K562 (cell line): ENCODE measurements at regions not wholly inside any gene's neighbourhood (a gene's known extent, or its start where the extent isn't known, plus 50 kb on each side); places are given as distances from the start of the nearest gene placed in this dataset.

ENCODE experiments used
- ATAC-seq: fragments of 200-7000 bp; cut with Tn5 transposase; 3 replicates; pipeline ENCODE4 v1.9.1; 2020; ENCODE audit warnings: moderate library complexity
- BruUV-seq: library from RNA; stranded (reverse); fragments of 400-500 nt; replicated peaks from 2 replicates; lab custom pipeline; 2021; lab: Mats Ljungman, UMichigan
- CTCF ChIA-PET: fragments of 300-600 bp; formaldehyde crosslinking; extraction: SDS; loops from one replicate; lab custom pipeline; 2021; ENCODE audit warnings: low intra/inter-chr PET ratio; lab: Yijun Ruan, JAX
- POLR2A ChIA-PET: fragments of 300-600, 350-650 bp; sonication (Branson Sonifier 250); formaldehyde crosslinking; extraction: SDS; loops from one replicate; lab custom pipeline; 2021; ENCODE audit warnings: antibody characterized with exemption, inconsistent platforms; lab: Yijun Ruan, JAX
- DNase-seq, 4 experiments: peaks; one replicate each; pipeline versions ENCODE4 v3.0.0 to v3.0.0-alpha.2; 2011 to 2018; ENCODE audit warnings: low spot score in 3 of 4, mixed read lengths in 3 of 4; ENCODE audit errors: extremely low read depth in 1 of 4
- FAIRE-seq: peaks from 2 replicates; lab custom pipeline; 2011; peaks lifted over from hg19 to GRCh38; lab: Jason Lieb, UNC
- H2AFZ ChIP-seq: 2 replicates; pipeline ENCODE4 v1.6.0; 2011; ENCODE audit warnings: low read depth, low read length, control low read depth, inconsistent platforms
- H3K27ac ChIP-seq: fragments of 200-600 bp; 3 replicates; pipeline ENCODE4 v1.8.0; 2011; ENCODE audit warnings: low read depth, mild to moderate bottlenecking, control low read depth, inconsistent platforms, low read length, moderate library complexity, mixed read lengths; ENCODE audit errors: extremely low read depth
- H3K27me3 ChIP-seq, 2 experiments: fragments of 300-600 bp in 1 of 2; 2 replicates in 1 of 2; 3 replicates in 1 of 2; pipeline versions ENCODE4 v1.6.0 to v1.8.0; 2011; ENCODE audit warnings: inconsistent platforms in 2 of 2, low read length in 2 of 2, mild to moderate bottlenecking in 1 of 2, mixed read lengths in 1 of 2, moderate library complexity in 1 of 2; ENCODE audit not compliant: control insufficient read depth in 2 of 2, insufficient read depth in 2 of 2
- H3K36me3 ChIP-seq: fragments of 300-600 bp; 3 replicates; pipeline ENCODE4 v1.8.0; 2011; ENCODE audit warnings: mild to moderate bottlenecking, low read length, inconsistent platforms; ENCODE audit not compliant: control insufficient read depth, insufficient read depth
- H3K4me1 ChIP-seq, 2 experiments: fragments of 200-600 bp in 1 of 2; replicated peaks in 1 of 2; 2 replicates in 1 of 2; 3 replicates in 1 of 2; pipeline versions ENCODE4 v1.5.1 to v1.8.0; 2011; ENCODE audit warnings: inconsistent platforms in 2 of 2, low read length in 2 of 2, mild to moderate bottlenecking in 1 of 2, mixed read lengths in 1 of 2, moderate library complexity in 1 of 2; ENCODE audit not compliant: control insufficient read depth in 2 of 2, insufficient read depth in 2 of 2
- H3K4me2 ChIP-seq: 2 replicates; pipeline ENCODE4 v1.6.1; 2011; ENCODE audit warnings: low read length, control low read depth, inconsistent platforms, mixed read lengths; ENCODE audit not compliant: insufficient read depth
- H3K4me3 ChIP-seq: fragments of 200-600 bp; sonication (generic), shearing (Covaris generic); 2 replicates; pipeline ENCODE4 v1.5.1; 2016; ENCODE audit warnings: control low read depth, inconsistent platforms
- H3K79me2 ChIP-seq: fragments of 200-600 bp; 3 replicates; pipeline ENCODE4 v1.8.0; 2011; ENCODE audit warnings: low read length, inconsistent platforms; ENCODE audit not compliant: control insufficient read depth, insufficient read depth
- H3K9ac ChIP-seq, 2 experiments: 2 replicates each; pipeline versions ENCODE4 v1.6.0 to v1.6.1; 2011; ENCODE audit warnings: low read depth in 2 of 2, low read length in 2 of 2, control low read depth in 1 of 2, inconsistent platforms in 1 of 2, mild to moderate bottlenecking in 1 of 2, mixed read lengths in 1 of 2; ENCODE audit not compliant: insufficient read depth in 1 of 2
- H3K9me1 ChIP-seq: one replicate; pipeline ENCODE4 v1.6.0; 2011; ENCODE audit warnings: inconsistent platforms, mild to moderate bottlenecking, low read length, moderate library complexity; ENCODE audit not compliant: control insufficient read depth, insufficient read depth
- H3K9me3 ChIP-seq: replicated peaks from 2 replicates; pipeline ENCODE4 v1.5.1; 2011; ENCODE audit warnings: low read depth, low read length, inconsistent platforms; ENCODE audit not compliant: control insufficient read depth, insufficient read depth
- H4K20me1 ChIP-seq: replicated peaks from 2 replicates; pipeline ENCODE4 v1.6.1; 2011; ENCODE audit warnings: low read length, inconsistent platforms, mixed read lengths; ENCODE audit not compliant: control insufficient read depth, insufficient read depth
- TCF3 ChIP-seq: sonication (generic); formaldehyde crosslinking; IDR thresholded peaks from 2 replicates; pipeline ENCODE4 v1.4.0; 2020; ENCODE audit warnings: mild to moderate bottlenecking, missing genetic modification reagents
- ZNF239 ChIP-seq: fragments of 250-450 bp; sonication (Bioruptor Pico); IDR thresholded peaks from 2 replicates; pipeline ENCODE4 v1.4.0; 2020; ENCODE audit warnings: mild to moderate bottlenecking
- ZNF696 ChIP-seq: fragments of 250-450 bp; sonication (Bioruptor Pico); conservative IDR thresholded peaks from 2 replicates; pipeline ENCODE4 v1.4.0; 2020; ENCODE audit warnings: mild to moderate bottlenecking, moderate library complexity
- WGBS: fragments of 100-300 bp; shearing (Covaris generic); methylation state at CpG from one replicate; pipeline ENCODE4 v1.1.6; 2016; ENCODE audit warnings: low coverage, mixed read lengths; ENCODE audit not compliant: insufficient coverage; ENCODE audit errors: missing lambda C conversion rate; 5-methylcytosine and 5-hydroxymethylcytosine counted together
- in situ Hi-C: fragments of 300-500 bp; cut with MboI; formaldehyde crosslinking; loops from 4 replicates; pipeline ENCODE4 v1.15.0; 2018; ENCODE audit warnings: inconsistent platforms, mixed read lengths
- intact Hi-C: fragments of 100-400 bp; cut with micrococcal nuclease; formaldehyde crosslinking; loops from 2 replicates; pipeline ENCODE4 v1.14.2; 2022
- TF ChIP-seq, protein P1 (sequence below): fragments of 250-450 bp; sonication (Bioruptor Pico); IDR thresholded peaks from 2 replicates; pipeline ENCODE4 v1.9.0; 2021; ENCODE audit warnings: mild to moderate bottlenecking, inconsistent platforms

DNA sequence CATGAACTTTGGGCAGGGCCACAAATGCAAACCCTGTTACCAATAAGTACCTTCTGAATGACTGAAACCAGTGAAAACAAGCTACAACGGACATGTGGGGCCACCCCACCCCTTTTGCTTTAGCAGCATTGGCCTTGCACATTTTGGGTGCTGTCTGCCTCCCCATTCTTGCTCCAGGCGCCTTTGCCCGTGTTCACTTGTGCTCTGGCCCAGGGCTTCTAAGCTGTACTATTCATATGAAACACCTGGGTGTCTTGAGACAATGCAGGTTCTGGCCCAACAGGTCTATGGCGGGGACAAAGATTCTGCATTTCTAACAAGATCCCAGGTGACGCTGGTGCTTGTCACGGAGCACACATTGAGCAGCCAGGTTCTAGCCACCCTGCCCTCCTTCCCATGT is 96.5 kb upstream of the SDK1 start:
- WGBS, result 2% methylated on average over 6 of the region's 6 CpGs
- ATAC-seq, result no peak
- H3K9ac ChIP-seq, result no peak overlapping the region
- H3K4me2 ChIP-seq, result no peak overlapping the region
- no peak overlapping the region for H3K27ac ChIP-seq
- FAIRE-seq, result no peak
- POLR2A ChIA-PET, result no interaction called here
- CTCF ChIA-PET, result no interaction called here
- H3K9me1 ChIP-seq, result no peaks in the 10 kb centered on the region
- no peak for DNase-seq
- no peaks in the 10 kb centered on the region for H3K4me1 ChIP-seq
- no peak overlapping the region for H2AFZ ChIP-seq
- H4K20me1 ChIP-seq, result no peaks in the 10 kb centered on the region
- intact Hi-C loops (no loop called here), in situ Hi-C loops (no loop called here)
- H3K36me3 ChIP-seq, result no peaks in the 10 kb centered on the region
- no peak overlapping the region for H3K4me3 ChIP-seq
- H3K79me2 ChIP-seq, result no peaks in the 10 kb centered on the region
- TF ChIP-seq, protein P1, sequence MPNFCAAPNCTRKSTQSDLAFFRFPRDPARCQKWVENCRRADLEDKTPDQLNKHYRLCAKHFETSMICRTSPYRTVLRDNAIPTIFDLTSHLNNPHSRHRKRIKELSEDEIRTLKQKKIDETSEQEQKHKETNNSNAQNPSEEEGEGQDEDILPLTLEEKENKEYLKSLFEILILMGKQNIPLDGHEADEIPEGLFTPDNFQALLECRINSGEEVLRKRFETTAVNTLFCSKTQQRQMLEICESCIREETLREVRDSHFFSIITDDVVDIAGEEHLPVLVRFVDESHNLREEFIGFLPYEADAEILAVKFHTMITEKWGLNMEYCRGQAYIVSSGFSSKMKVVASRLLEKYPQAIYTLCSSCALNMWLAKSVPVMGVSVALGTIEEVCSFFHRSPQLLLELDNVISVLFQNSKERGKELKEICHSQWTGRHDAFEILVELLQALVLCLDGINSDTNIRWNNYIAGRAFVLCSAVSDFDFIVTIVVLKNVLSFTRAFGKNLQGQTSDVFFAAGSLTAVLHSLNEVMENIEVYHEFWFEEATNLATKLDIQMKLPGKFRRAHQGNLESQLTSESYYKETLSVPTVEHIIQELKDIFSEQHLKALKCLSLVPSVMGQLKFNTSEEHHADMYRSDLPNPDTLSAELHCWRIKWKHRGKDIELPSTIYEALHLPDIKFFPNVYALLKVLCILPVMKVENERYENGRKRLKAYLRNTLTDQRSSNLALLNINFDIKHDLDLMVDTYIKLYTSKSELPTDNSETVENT, result no peak
- BruUV-seq, result no TSS peak
- peaks cover 2 to 6% of the 10 kb centered on the region in 2 experiments; a peak in 3 of 5 replicates for H3K27me3 ChIP-seq
- no peaks in the 10 kb centered on the region for H3K9me3 ChIP-seq

DNA sequence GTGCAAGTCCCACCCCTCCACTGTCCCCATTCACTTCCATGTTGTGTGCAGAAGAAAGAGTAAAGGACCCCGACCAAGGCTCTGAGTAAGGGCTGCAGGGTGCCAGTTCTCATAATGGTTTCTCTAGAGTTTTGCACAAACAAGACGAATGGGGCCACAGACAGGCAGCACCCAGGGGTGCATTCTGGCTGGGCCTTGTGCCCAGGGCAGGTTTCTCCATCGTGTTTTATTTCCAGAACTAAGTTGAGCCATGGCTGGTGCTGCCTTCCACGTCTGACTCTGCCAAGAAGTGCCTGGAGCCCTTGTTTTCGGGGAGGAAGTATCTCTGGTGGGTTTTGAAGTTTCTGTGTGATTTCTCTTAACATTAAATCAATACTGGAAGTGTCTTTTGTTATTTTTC is 95.0 kb upstream of the SDK1 start:
- H3K79me2 ChIP-seq, result no peaks in the 10 kb centered on the region
- no peak for FAIRE-seq
- no peak overlapping the region for H3K27ac ChIP-seq
- H3K27me3 ChIP-seq, result peaks cover 2 to 6% of the 10 kb centered on the region in 2 experiments; a peak in 3 of 5 replicates
- H3K9me1 ChIP-seq, result no peaks in the 10 kb centered on the region
- H2AFZ ChIP-seq, result no peak overlapping the region
- no peaks in the 10 kb centered on the region for H3K36me3 ChIP-seq
- no peak for ATAC-seq
- ChIA-PET POLR2A (interaction anchor here (1.1 kb wide), 1 partner anchor 14 kb away, joined by 3 read pairs; no protein-coding TSS in a partner anchor), CTCF (no interaction called here)
- 0% methylated on average over 5 of the region's 5 CpGs for WGBS
- intact Hi-C loops, result no loop called here
- H3K4me2 ChIP-seq, result no peak overlapping the region
- DNase-seq, result no peak
- TF ChIP-seq ZNF696 (CRISPR knock-in tag) (no peak), ZNF239 (no peak), TCF3 (no peak)
- no peaks in the 10 kb centered on the region for H3K9me3 ChIP-seq
- H3K4me3 ChIP-seq, result no peak overlapping the region
- H3K9ac ChIP-seq, result no peak overlapping the region
- H4K20me1 ChIP-seq, result no peaks in the 10 kb centered on the region
- in situ Hi-C loops, result no loop called here
- no peaks in the 10 kb centered on the region for H3K4me1 ChIP-seq
- BruUV-seq, result no TSS peak
